HepG2 (cell line): ENCODE measurements at regions not wholly inside any gene's neighbourhood (a gene's known extent, or its start where the extent isn't known, plus 50 kb on each side); places are given as distances from the start of the nearest gene placed in this dataset.

Experiments used
- ATAC-seq: fragments of 200-7000 bp; cut with Tn5 transposase; 3 replicates; pipeline ENCODE4 v1.9.1; 2020; ENCODE audit warnings: mild to moderate bottlenecking, moderate library complexity
- BruUV-seq: library from RNA; stranded (reverse); fragments of 400-500 nt; replicated peaks from 2 replicates; lab custom pipeline; 2021; lab: Mats Ljungman, UMichigan
- CTCF ChIA-PET: fragments of 300-600 bp; formaldehyde crosslinking; extraction: SDS; loops from one replicate; lab custom pipeline; 2021; ENCODE audit warnings: low total read pairs, inconsistent platforms, low intra/inter-chr PET ratio; lab: Yijun Ruan, JAX
- POLR2A ChIA-PET: fragments of 350-600 bp; sonication (Branson Sonifier 250); formaldehyde crosslinking; loops from one replicate; lab custom pipeline; 2020; ENCODE audit warnings: antibody characterized with exemption, inconsistent platforms; lab: Yijun Ruan, JAX
- DNase-seq: peaks from one replicate; pipeline ENCODE4 v3.0.0-alpha.2; 2015; ENCODE audit warnings: low spot score
- FAIRE-seq: peaks from 3 replicates; lab custom pipeline; 2011; peaks lifted over from hg19 to GRCh38; lab: Jason Lieb, UNC
- H2AFZ ChIP-seq: one replicate; pipeline ENCODE4 v1.6.1; 2011; ENCODE audit warnings: low read length, inconsistent platforms
- H3K27ac ChIP-seq: fragments of 300-600 bp; 3 replicates; pipeline ENCODE4 v1.8.0; 2011; ENCODE audit warnings: mixed run types, mild to moderate bottlenecking, mixed read lengths, low read length, inconsistent platforms; ENCODE audit not compliant: insufficient read depth; ENCODE audit errors: extremely low read length
- H3K27me3 ChIP-seq, 2 experiments: fragments of 200-600 bp in 1 of 2; 2 replicates in 1 of 2; 3 replicates in 1 of 2; pipeline versions ENCODE4 v1.6.0 to v1.8.0; 2011; ENCODE audit warnings: low read length in 2 of 2, mild to moderate bottlenecking in 2 of 2, moderate library complexity in 2 of 2, inconsistent platforms in 1 of 2; ENCODE audit not compliant: insufficient read depth in 2 of 2, control insufficient read depth in 1 of 2
- H3K36me3 ChIP-seq, 2 experiments: fragments of 200-600 bp in 1 of 2; replicated peaks in 1 of 2; 2 replicates in 1 of 2; 3 replicates in 1 of 2; pipeline versions ENCODE4 v1.5.1 to v1.8.0; 2011; ENCODE audit warnings: low read length in 2 of 2, inconsistent platforms in 1 of 2; ENCODE audit not compliant: insufficient read depth in 2 of 2, control insufficient read depth in 1 of 2
- H3K4me1 ChIP-seq: 2 replicates; pipeline ENCODE4 v1.5.1; 2012; ENCODE audit warnings: low read length, inconsistent platforms; ENCODE audit not compliant: insufficient read depth
- H3K4me2 ChIP-seq: 2 replicates; pipeline ENCODE4 v1.6.0; 2011; ENCODE audit warnings: low read depth, low read length, inconsistent platforms
- H3K4me3 ChIP-seq, 3 experiments: fragments of 200-600 bp in 1 of 3; sonication (generic), shearing (Covaris generic) in 1 of 3; replicated peaks in 1 of 3; 2 replicates each; pipeline ENCODE4 v1.5.1; 2011 to 2016; ENCODE audit warnings: low read length in 3 of 3, inconsistent platforms in 2 of 3, low read depth in 2 of 3, mild to moderate bottlenecking in 2 of 3, control low read depth in 1 of 3, mixed read lengths in 1 of 3; ENCODE audit not compliant: insufficient read depth in 1 of 3
- H3K79me2 ChIP-seq: one replicate; pipeline ENCODE4 v1.6.1; 2011; ENCODE audit warnings: low read length, inconsistent platforms; ENCODE audit not compliant: insufficient read depth
- H3K9ac ChIP-seq: 2 replicates; pipeline ENCODE4 v1.6.0; 2011; ENCODE audit warnings: mild to moderate bottlenecking, low read depth, low read length, inconsistent platforms; ENCODE audit not compliant: insufficient read depth
- H3K9me3 ChIP-seq: 2 replicates; pipeline ENCODE4 v1.5.1; 2012; ENCODE audit warnings: mild to moderate bottlenecking, low read length
- H4K20me1 ChIP-seq: 2 replicates; pipeline ENCODE4 v1.6.0; 2011; ENCODE audit warnings: inconsistent platforms, mild to moderate bottlenecking, low read length, moderate library complexity; ENCODE audit not compliant: insufficient read depth
- CBX2 ChIP-seq, 2 experiments: fragments of 200-600 bp in 1 of 2; sonication (generic); formaldehyde crosslinking in 1 of 2; IDR thresholded peaks; 2 replicates each; pipeline versions ENCODE4 v1.7.0 to v1.8.1; 2018 to 2022; ENCODE audit warnings: low read depth in 2 of 2, low read length in 1 of 2, mild to moderate bottlenecking in 1 of 2, missing genetic modification reagents in 1 of 2
- DRAP1 ChIP-seq: IDR thresholded peaks from 2 replicates; pipeline ENCODE4 v1.6.1; 2016; ENCODE audit warnings: missing genetic modification reagents, missing compliant biosample characterization
- MAFF ChIP-seq: IDR thresholded peaks from 2 replicates; pipeline ENCODE4 v1.6.1; 2011; ENCODE audit warnings: low read depth, low read length, improper control_type of control experiment
- MAFK ChIP-seq, 2 experiments: IDR thresholded peaks in 1 of 2; conservative IDR thresholded peaks in 1 of 2; 2 replicates each; pipeline ENCODE4 v1.6.1; 2011; ENCODE audit warnings: improper control_type of control experiment in 2 of 2, low read length in 2 of 2
- WGBS: methylation state at CpG from one replicate; pipeline ENCODE4 v1.1.6; 2017; ENCODE audit warnings: low lambda C conversion rate; 5-methylcytosine and 5-hydroxymethylcytosine counted together
- in situ Hi-C: cut with HindIII; loops from 2 replicates; pipeline ENCODE4 v1.10.0; 2017; ENCODE audit warnings: low pct_unique_long_range_greater_than_20kb; ENCODE audit not compliant: extremely low pct_ligation_motif_present
- intact Hi-C: fragments of 100-400 bp; cut with micrococcal nuclease; formaldehyde crosslinking; loops from one replicate; pipeline ENCODE4 v1.10.0; 2022; ENCODE audit not compliant: unreplicated experiment

- no peaks in the 10 kb centered on the region for H3K27me3 ChIP-seq
- ATAC-seq (no peak), DNase-seq (no peak), FAIRE-seq (no peak)
- 2% methylated on average over 1 of the region's 1 CpG for WGBS
- in situ Hi-C loops: no loop called here
- H2AFZ ChIP-seq: no peak overlapping the region
- TF ChIP-seq MAFF: peak; percentile 70
- no peak for TF ChIP-seq CBX2 (IDR thresholded peaks at IDR 0.05; ENCODE audit: low read depth, low read length)
- TF ChIP-seq CBX2 (CRISPR knock-in tag; IDR thresholded peaks at IDR 0.05; ENCODE audit: low read depth): no peak
- peak in 1 of 2 experiments; percentile 70; a peak in 3 of 4 replicates for TF ChIP-seq MAFK (conservative IDR thresholded peaks at IDR 0.05 in 1 of 2, IDR thresholded peaks at IDR 0.05 in 1 of 2; ENCODE audit: low read length in 2 of 2)
- ChIA-PET CTCF (no interaction called here), POLR2A (no interaction called here)
- no TSS peak for BruUV-seq
- intact Hi-C loops: no loop called here
- H3K9ac ChIP-seq: no peak overlapping the region
- no peaks in the 10 kb centered on the region for H4K20me1 ChIP-seq
- no peak overlapping the region for H3K4me2 ChIP-seq
- H3K4me1 ChIP-seq: no peaks in the 10 kb centered on the region
- no peak overlapping the region for H3K4me3 ChIP-seq
- H3K27ac ChIP-seq: no peak overlapping the region
- no peaks in the 10 kb centered on the region for H3K79me2 ChIP-seq
- no peaks in the 10 kb centered on the region for H3K9me3 ChIP-seq
- H3K36me3 ChIP-seq: no peaks in the 10 kb centered on the region
Measured at GRCh38 chr2:41568648-41569047, 479.2 kb upstream of the PKDCC start.

GRCh38 chr2:41572154-41572553 is 475.7 kb upstream of the PKDCC start:
- H3K27me3 ChIP-seq: no peaks in the 10 kb centered on the region
- H3K36me3 ChIP-seq: no peaks in the 10 kb centered on the region
- H4K20me1 ChIP-seq: no peaks in the 10 kb centered on the region
- no peak overlapping the region for H3K4me2 ChIP-seq
- no peak overlapping the region for H3K27ac ChIP-seq
- H2AFZ ChIP-seq: no peak overlapping the region
- FAIRE-seq (no peak), ATAC-seq (no peak), DNase-seq (no peak)
- no peak overlapping the region for H3K9ac ChIP-seq
- in situ Hi-C loops: no loop called here
- CTCF ChIA-PET: no interaction called here
- no peak overlapping the region for H3K4me3 ChIP-seq
- no peak for TF ChIP-seq DRAP1 (CRISPR knock-in tag)
- intact Hi-C loops: no loop called here
- no peaks in the 10 kb centered on the region for H3K79me2 ChIP-seq
- POLR2A ChIA-PET: no interaction called here
- WGBS: 0% methylated on average over 3 of the region's 3 CpGs
- BruUV-seq: no TSS peak
- no peaks in the 10 kb centered on the region for H3K9me3 ChIP-seq
- H3K4me1 ChIP-seq: no peaks in the 10 kb centered on the region
